IPS-15b (cell line): ENCODE measurements at regions not wholly inside any gene's neighbourhood (a gene's known extent, or its start where the extent isn't known, plus 50 kb on each side); places are given as distances from the start of the nearest gene placed in this dataset.

Experiments used
- H3K27me3 ChIP-seq: one replicate; pipeline ENCODE4 v1.6.1; 2013; ENCODE audit warnings: low read length; ENCODE audit not compliant: control insufficient read depth, insufficient read depth
- H3K36me3 ChIP-seq: one replicate; pipeline ENCODE4 v1.6.1; 2013; ENCODE audit warnings: low read length; ENCODE audit not compliant: control insufficient read depth, insufficient read depth
- H3K4me1 ChIP-seq: one replicate; pipeline ENCODE4 v1.6.1; 2013; ENCODE audit warnings: mild to moderate bottlenecking, low read length; ENCODE audit not compliant: control insufficient read depth, insufficient read depth
- H3K4me3 ChIP-seq: one replicate; pipeline ENCODE4 v1.5.1; 2013; ENCODE audit warnings: low read depth, low read length
- H3K9ac ChIP-seq: one replicate; pipeline ENCODE4 v1.6.1; 2013; ENCODE audit warnings: low read depth, mild to moderate bottlenecking, low read length
- H3K9me3 ChIP-seq: one replicate; pipeline ENCODE4 v1.6.1; 2013; ENCODE audit warnings: mild to moderate bottlenecking, low read length; ENCODE audit not compliant: control insufficient read depth, insufficient read depth

- no peak overlapping the region for H3K4me3 ChIP-seq
- peaks cover 3% of the 10 kb centered on the region for H3K9me3 ChIP-seq
- no peaks in the 10 kb centered on the region for H3K36me3 ChIP-seq
- no peaks in the 10 kb centered on the region for H3K27me3 ChIP-seq
- no peaks in the 10 kb centered on the region for H3K4me1 ChIP-seq
- H3K9ac ChIP-seq = no peak overlapping the region
Observed at GRCh38 chr17:55872374-55872773, 121.5 kb downstream of the PCTP start.

GRCh38 chr17:55873017-55873758 is 122.3 kb downstream of the PCTP start:
- Histone ChIP-seq H3K4me3 (no peak overlapping the region), H3K9me3 (peaks cover 3% of the 10 kb centered on the region), H3K9ac (no peak overlapping the region), H3K36me3 (no peaks in the 10 kb centered on the region), H3K27me3 (no peaks in the 10 kb centered on the region), H3K4me1 (no peaks in the 10 kb centered on the region)

- Histone ChIP-seq H3K27me3 (no peaks in the 10 kb centered on the region), H3K9me3 (no peaks in the 10 kb centered on the region), H3K4me1 (no peaks in the 10 kb centered on the region), H3K9ac (no peak overlapping the region), H3K4me3 (no peak overlapping the region), H3K36me3 (no peaks in the 10 kb centered on the region)
Observed at GRCh38 chr17:55883149-55883548, 132.3 kb downstream of the PCTP start.

- Histone ChIP-seq H3K9me3 (no peaks in the 10 kb centered on the region), H3K9ac (no peak overlapping the region), H3K4me1 (no peaks in the 10 kb centered on the region), H3K36me3 (no peaks in the 10 kb centered on the region), H3K27me3 (no peaks in the 10 kb centered on the region), H3K4me3 (no peak overlapping the region)
Observed at GRCh38 chr17:55887531-55887930, 136.7 kb downstream of the PCTP start.

- H3K4me3 ChIP-seq = no peak overlapping the region
- no peaks in the 10 kb centered on the region for H3K27me3 ChIP-seq
- no peaks in the 10 kb centered on the region for H3K9me3 ChIP-seq
- no peaks in the 10 kb centered on the region for H3K4me1 ChIP-seq
- no peaks in the 10 kb centered on the region for H3K36me3 ChIP-seq
- no peak overlapping the region for H3K9ac ChIP-seq
Observed at GRCh38 chr17:55889271-55889670, 138.4 kb downstream of the PCTP start.

GRCh38 chr17:55895112-55895759 is 144.4 kb downstream of the PCTP start:
- no peaks in the 10 kb centered on the region for H3K36me3 ChIP-seq
- H3K4me3 ChIP-seq = no peak overlapping the region
- H3K9ac ChIP-seq = no peak overlapping the region
- no peaks in the 10 kb centered on the region for H3K4me1 ChIP-seq
- H3K9me3 ChIP-seq = no peaks in the 10 kb centered on the region
- H3K27me3 ChIP-seq = no peaks in the 10 kb centered on the region

- no peaks in the 10 kb centered on the region for H3K36me3 ChIP-seq
- H3K4me1 ChIP-seq = no peaks in the 10 kb centered on the region
- H3K27me3 ChIP-seq = no peaks in the 10 kb centered on the region
- no peaks in the 10 kb centered on the region for H3K9me3 ChIP-seq
- H3K9ac ChIP-seq = no peak overlapping the region
- H3K4me3 ChIP-seq = no peak overlapping the region
Observed at GRCh38 chr17:55897301-55897700, 146.4 kb downstream of the PCTP start.

- Histone ChIP-seq H3K36me3 (no peaks in the 10 kb centered on the region), H3K4me1 (no peaks in the 10 kb centered on the region), H3K27me3 (no peaks in the 10 kb centered on the region), H3K4me3 (no peak overlapping the region), H3K9ac (no peak overlapping the region), H3K9me3 (no peaks in the 10 kb centered on the region)
Observed at GRCh38 chr17:55898195-55898594, 147.3 kb downstream of the PCTP start.

GRCh38 chr17:55900188-55900587 is 149.3 kb downstream of the PCTP start:
- no peaks in the 10 kb centered on the region for H3K9me3 ChIP-seq
- no peaks in the 10 kb centered on the region for H3K4me1 ChIP-seq
- no peaks in the 10 kb centered on the region for H3K36me3 ChIP-seq
- H3K4me3 ChIP-seq = no peak overlapping the region
- no peaks in the 10 kb centered on the region for H3K27me3 ChIP-seq
- no peak overlapping the region for H3K9ac ChIP-seq

GRCh38 chr17:55903028-55903690 is 152.3 kb downstream of the PCTP start:
- no peaks in the 10 kb centered on the region for H3K36me3 ChIP-seq
- no peaks in the 10 kb centered on the region for H3K9me3 ChIP-seq
- H3K9ac ChIP-seq = no peak overlapping the region
- H3K27me3 ChIP-seq = no peaks in the 10 kb centered on the region
- no peaks in the 10 kb centered on the region for H3K4me1 ChIP-seq
- H3K4me3 ChIP-seq = no peak overlapping the region

GRCh38 chr17:55909776-55910175 is 158.9 kb downstream of the PCTP start:
- H3K27me3 ChIP-seq = no peaks in the 10 kb centered on the region
- H3K4me3 ChIP-seq = no peak overlapping the region
- no peaks in the 10 kb centered on the region for H3K4me1 ChIP-seq
- peaks cover 4% of the 10 kb centered on the region for H3K36me3 ChIP-seq
- H3K9ac ChIP-seq = no peak overlapping the region
- H3K9me3 ChIP-seq = no peaks in the 10 kb centered on the region

GRCh38 chr17:55911186-55911585 is 160.3 kb downstream of the PCTP start:
- Histone ChIP-seq H3K9me3 (no peaks in the 10 kb centered on the region), H3K27me3 (no peaks in the 10 kb centered on the region), H3K9ac (no peak overlapping the region), H3K4me1 (no peaks in the 10 kb centered on the region), H3K36me3 (peaks cover 4% of the 10 kb centered on the region), H3K4me3 (no peak overlapping the region)
